Fibroblast of lung (primary cell): ENCODE measurements at regions not wholly inside any gene's neighbourhood (a gene's known extent, or its start where the extent isn't known, plus 50 kb on each side); places are given as distances from the start of the nearest gene placed in this dataset.

Source experiments
- EZH2 ChIP-seq: IDR thresholded peaks from 2 replicates; pipeline ENCODE4 v1.5.1; 2012; ENCODE audit warnings: low read length, control low read depth, mild to moderate bottlenecking; ENCODE audit errors: missing control alignments
- TF ChIP-seq, protein P1 (sequence below), 2 donors: IDR thresholded peaks in 1 of 2; conservative IDR thresholded peaks in 1 of 2; 1 replicate in 1 of 2; 2 replicates in 1 of 2; pipeline ENCODE4 v1.5.1; 2011 to 2012; ENCODE audit warnings: low read length in 2 of 2, control low read depth in 1 of 2, inconsistent platforms in 1 of 2, low read depth in 1 of 2, mild to moderate bottlenecking in 1 of 2

DNA sequence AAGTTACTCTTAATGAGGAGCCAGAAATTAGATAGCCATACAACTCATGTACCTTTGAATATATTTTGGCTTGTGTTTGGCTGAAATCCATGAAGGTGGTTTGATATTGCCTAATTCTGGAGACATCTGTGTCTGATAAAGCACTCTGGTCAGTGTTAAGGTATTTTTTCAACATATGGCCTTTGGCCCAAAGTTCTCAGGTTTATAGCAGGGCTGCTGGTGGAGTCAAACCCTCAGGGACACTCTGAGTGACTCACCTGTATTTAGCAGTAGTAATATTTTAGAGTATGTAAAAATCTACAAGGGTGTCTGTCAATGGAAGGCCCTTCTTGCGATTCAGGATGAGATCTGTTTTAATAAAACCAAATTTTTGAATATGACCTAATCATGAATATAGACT, 666.5 kb downstream of the SLC4A3 start:
- TF ChIP-seq, protein P1, sequence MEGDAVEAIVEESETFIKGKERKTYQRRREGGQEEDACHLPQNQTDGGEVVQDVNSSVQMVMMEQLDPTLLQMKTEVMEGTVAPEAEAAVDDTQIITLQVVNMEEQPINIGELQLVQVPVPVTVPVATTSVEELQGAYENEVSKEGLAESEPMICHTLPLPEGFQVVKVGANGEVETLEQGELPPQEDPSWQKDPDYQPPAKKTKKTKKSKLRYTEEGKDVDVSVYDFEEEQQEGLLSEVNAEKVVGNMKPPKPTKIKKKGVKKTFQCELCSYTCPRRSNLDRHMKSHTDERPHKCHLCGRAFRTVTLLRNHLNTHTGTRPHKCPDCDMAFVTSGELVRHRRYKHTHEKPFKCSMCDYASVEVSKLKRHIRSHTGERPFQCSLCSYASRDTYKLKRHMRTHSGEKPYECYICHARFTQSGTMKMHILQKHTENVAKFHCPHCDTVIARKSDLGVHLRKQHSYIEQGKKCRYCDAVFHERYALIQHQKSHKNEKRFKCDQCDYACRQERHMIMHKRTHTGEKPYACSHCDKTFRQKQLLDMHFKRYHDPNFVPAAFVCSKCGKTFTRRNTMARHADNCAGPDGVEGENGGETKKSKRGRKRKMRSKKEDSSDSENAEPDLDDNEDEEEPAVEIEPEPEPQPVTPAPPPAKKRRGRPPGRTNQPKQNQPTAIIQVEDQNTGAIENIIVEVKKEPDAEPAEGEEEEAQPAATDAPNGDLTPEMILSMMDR (conservative IDR thresholded peaks at IDR 0.05 in 1 of 2, IDR thresholded peaks at IDR 0.05 in 1 of 2; ENCODE audit: low read depth in 1 of 2, low read length in 2 of 2) = no peak
- TF ChIP-seq EZH2 = no peak
